ENCODE measurements at regions not wholly inside any gene's neighbourhood (a gene's known extent, or its start where the extent isn't known, plus 50 kb on each side); places are given as distances from the start of the nearest gene placed in this dataset.

GRCh38 chr12:39682689-39683477 lies 63.3 kb upstream of the ABCD2 start:
- H3K79me2 ChIP-seq (ENCODE audit: control insufficient read depth, insufficient read depth, low read length) = no peaks in the 10 kb centered on the region
- TF ChIP-seq, protein P1, sequence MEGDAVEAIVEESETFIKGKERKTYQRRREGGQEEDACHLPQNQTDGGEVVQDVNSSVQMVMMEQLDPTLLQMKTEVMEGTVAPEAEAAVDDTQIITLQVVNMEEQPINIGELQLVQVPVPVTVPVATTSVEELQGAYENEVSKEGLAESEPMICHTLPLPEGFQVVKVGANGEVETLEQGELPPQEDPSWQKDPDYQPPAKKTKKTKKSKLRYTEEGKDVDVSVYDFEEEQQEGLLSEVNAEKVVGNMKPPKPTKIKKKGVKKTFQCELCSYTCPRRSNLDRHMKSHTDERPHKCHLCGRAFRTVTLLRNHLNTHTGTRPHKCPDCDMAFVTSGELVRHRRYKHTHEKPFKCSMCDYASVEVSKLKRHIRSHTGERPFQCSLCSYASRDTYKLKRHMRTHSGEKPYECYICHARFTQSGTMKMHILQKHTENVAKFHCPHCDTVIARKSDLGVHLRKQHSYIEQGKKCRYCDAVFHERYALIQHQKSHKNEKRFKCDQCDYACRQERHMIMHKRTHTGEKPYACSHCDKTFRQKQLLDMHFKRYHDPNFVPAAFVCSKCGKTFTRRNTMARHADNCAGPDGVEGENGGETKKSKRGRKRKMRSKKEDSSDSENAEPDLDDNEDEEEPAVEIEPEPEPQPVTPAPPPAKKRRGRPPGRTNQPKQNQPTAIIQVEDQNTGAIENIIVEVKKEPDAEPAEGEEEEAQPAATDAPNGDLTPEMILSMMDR (IDR thresholded peaks at IDR 0.05) = no peak
- no peak for TF ChIP-seq EZH2 (IDR thresholded peaks at IDR 0.05; ENCODE audit: borderline replicate concordance, insufficient read depth, low read depth, low read length, poor library complexity, severe bottlenecking)
- ChIA-PET CTCF (no interaction called here), POLR2A (no interaction called here)
- no peaks in the 10 kb centered on the region for H3K4me1 ChIP-seq (ENCODE audit: control insufficient read depth in 2 of 2, insufficient read depth in 2 of 2, low read length in 2 of 2)
- peak overlapping the region in 1 of 5 experiments; percentile 41 for H3K4me3 ChIP-seq (ENCODE audit: control extremely low read depth in 1 of 5, extremely low read depth in 1 of 5, insufficient read depth in 1 of 5, low read depth in 2 of 5, low read length in 4 of 5)
- intact Hi-C loops (cut with micrococcal nuclease) = no loop called here
- no peaks in the 10 kb centered on the region for H3K9me3 ChIP-seq (ENCODE audit: control extremely low read depth in 1 of 3, control insufficient read depth in 2 of 3, insufficient read depth in 1 of 3, low read length in 2 of 3)
- H3K36me3 ChIP-seq (replicated peaks in 1 of 2; ENCODE audit: control extremely low read depth in 1 of 2, control insufficient read depth in 1 of 2, extremely low read depth in 1 of 2, insufficient read depth in 2 of 2, low read length in 1 of 2) = no peaks in the 10 kb centered on the region
- H3K9me3 Mint-ChIP-seq (ENCODE audit: insufficient read depth) = no peaks in the 10 kb centered on the region
- no peaks in the 10 kb centered on the region for H3K27me3 Mint-ChIP-seq
- peak overlapping the region; percentile 35 for H3K4me3 Mint-ChIP-seq
- H2AFZ ChIP-seq (ENCODE audit: insufficient read depth, low read depth, low read length, poor library complexity, severe bottlenecking) = peak overlapping the region; percentile 30
- H3K27me3 ChIP-seq (replicated peaks in 1 of 4; ENCODE audit: control extremely low read depth in 1 of 4, control insufficient read depth in 3 of 4, insufficient read depth in 4 of 4, low read length in 3 of 4) = no peaks in the 10 kb centered on the region
- no peak overlapping the region for H3K27ac ChIP-seq (ENCODE audit: low read length in 2 of 2)
- H3K27ac Mint-ChIP-seq = no peak overlapping the region
- H3K9ac ChIP-seq (ENCODE audit: low read length) = no peak overlapping the region
- DNase-seq (no peak), ATAC-seq (ENCODE audit: low read depth) (no peak)
- peak overlapping the region; percentile 17 for H3K4me2 ChIP-seq (replicated peaks; ENCODE audit: low read depth, low read length, poor library complexity, severe bottlenecking)
- H4K20me1 ChIP-seq (ENCODE audit: control insufficient read depth, insufficient read depth, low read length, poor library complexity, severe bottlenecking) = no peaks in the 10 kb centered on the region
- no CpG with 5 or more reads among the region's 4 CpGs for WGBS (ENCODE audit: insufficient coverage)
- peaks cover 8% of the 10 kb centered on the region for H3K4me1 Mint-ChIP-seq

GRCh38 chr12:39675263-39675662 lies 55.7 kb upstream of the ABCD2 start:
- H3K4me1 ChIP-seq (ENCODE audit: control insufficient read depth in 2 of 2, insufficient read depth in 2 of 2, low read length in 2 of 2) = no peaks in the 10 kb centered on the region
- H3K27me3 Mint-ChIP-seq = peaks cover 11% of the 10 kb centered on the region
- ChIA-PET CTCF (no interaction called here), POLR2A (no interaction called here)
- H3K27ac ChIP-seq (ENCODE audit: low read length in 2 of 2) = no peak overlapping the region
- H3K36me3 ChIP-seq (replicated peaks in 1 of 2; ENCODE audit: control extremely low read depth in 1 of 2, control insufficient read depth in 1 of 2, extremely low read depth in 1 of 2, insufficient read depth in 2 of 2, low read length in 1 of 2) = no peaks in the 10 kb centered on the region
- H3K4me3 Mint-ChIP-seq = no peak overlapping the region
- TF ChIP-seq, protein P1 (IDR thresholded peaks at IDR 0.05) = no peak
- TF ChIP-seq EZH2 (IDR thresholded peaks at IDR 0.05; ENCODE audit: borderline replicate concordance, insufficient read depth, low read depth, low read length, poor library complexity, severe bottlenecking) = no peak
- H3K9me3 ChIP-seq (ENCODE audit: control extremely low read depth in 1 of 3, control insufficient read depth in 2 of 3, insufficient read depth in 1 of 3, low read length in 2 of 3) = peaks cover 0 to 18% (median 6%) of the 10 kb centered on the region in 3 donors
- DNase-seq (no peak), ATAC-seq (ENCODE audit: low read depth) (no peak)
- WGBS (ENCODE audit: insufficient coverage) = 86% methylated on average over 1 of the region's 1 CpG
- no peaks in the 10 kb centered on the region for H4K20me1 ChIP-seq (ENCODE audit: control insufficient read depth, insufficient read depth, low read length, poor library complexity, severe bottlenecking)
- no peak overlapping the region for H3K4me2 ChIP-seq (replicated peaks; ENCODE audit: low read depth, low read length, poor library complexity, severe bottlenecking)
- H3K27ac Mint-ChIP-seq = no peak overlapping the region
- H3K9ac ChIP-seq (ENCODE audit: low read length) = no peak overlapping the region
- H3K27me3 ChIP-seq (replicated peaks in 1 of 4; ENCODE audit: control extremely low read depth in 1 of 4, control insufficient read depth in 3 of 4, insufficient read depth in 4 of 4, low read length in 3 of 4) = no peaks in the 10 kb centered on the region
- no peaks in the 10 kb centered on the region for H3K79me2 ChIP-seq (ENCODE audit: control insufficient read depth, insufficient read depth, low read length)
- no peaks in the 10 kb centered on the region for H3K4me1 Mint-ChIP-seq
- H3K9me3 Mint-ChIP-seq (ENCODE audit: insufficient read depth) = peaks cover 8% of the 10 kb centered on the region
- no peak overlapping the region for H2AFZ ChIP-seq (ENCODE audit: insufficient read depth, low read depth, low read length, poor library complexity, severe bottlenecking)
- intact Hi-C loops (cut with micrococcal nuclease) = no loop called here
- no peak overlapping the region for H3K4me3 ChIP-seq (ENCODE audit: control extremely low read depth in 1 of 5, extremely low read depth in 1 of 5, insufficient read depth in 1 of 5, low read depth in 2 of 5, low read length in 4 of 5)
